Iris pigment epithelial cell (primary cell): ENCODE measurements at regions not wholly inside any gene's neighbourhood (a gene's known extent, or its start where the extent isn't known, plus 50 kb on each side); places are given as distances from the start of the nearest gene placed in this dataset.
A peak's percentile ranks its signal among the peaks of the same experiment; 100 is the strongest.
"Not testable (repeated sequence)": the region's sequence is repeated elsewhere in the genome, so short reads cannot be mapped to it uniquely, and the experiment has no call there.

Source experiments
- DNase-seq: peaks from one replicate; pipeline ENCODE4 v3.0.0-alpha.2; 2011; ENCODE audit warnings: low read depth

DNA sequence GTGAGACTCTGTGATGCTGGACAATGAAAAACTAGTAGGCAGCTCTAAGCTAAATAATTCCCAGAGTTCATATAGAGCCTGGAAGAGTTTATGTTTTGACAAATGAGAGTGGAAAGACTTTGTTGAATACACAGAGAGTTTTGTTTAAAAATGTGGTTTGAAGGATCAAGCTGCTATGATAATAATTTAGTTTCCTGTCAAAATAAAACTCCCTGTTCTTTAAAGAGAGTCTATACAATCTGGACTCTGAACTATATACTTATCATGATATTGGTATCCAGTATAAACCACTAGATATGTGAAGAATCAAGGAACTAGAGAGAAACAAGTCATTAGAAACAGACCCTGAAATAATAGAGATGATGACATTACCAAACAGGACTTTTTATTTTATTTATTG, 158.6 kb downstream of the C4orf33 start:
- DNase-seq, result peak; percentile 58

DNA sequence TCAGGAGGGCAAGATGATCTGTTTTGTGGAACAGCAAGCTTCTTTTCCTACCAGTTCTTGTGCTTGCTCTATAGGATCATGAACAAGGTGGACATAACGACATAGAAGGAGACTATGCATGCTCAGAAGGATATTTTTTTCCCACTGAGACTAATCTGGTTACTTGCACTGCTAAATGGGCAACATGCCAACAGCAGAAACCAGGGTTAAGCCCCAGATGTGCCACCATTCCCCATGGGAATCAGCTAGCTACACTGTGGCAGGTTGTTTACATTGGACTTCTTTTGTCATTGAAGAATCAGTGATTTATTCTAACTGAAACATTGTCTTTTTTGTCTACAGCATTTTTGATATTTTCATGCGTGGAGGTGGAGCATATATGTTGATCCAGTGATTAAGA, 165.6 kb downstream of the C4orf33 start:
- no peak for DNase-seq

DNA sequence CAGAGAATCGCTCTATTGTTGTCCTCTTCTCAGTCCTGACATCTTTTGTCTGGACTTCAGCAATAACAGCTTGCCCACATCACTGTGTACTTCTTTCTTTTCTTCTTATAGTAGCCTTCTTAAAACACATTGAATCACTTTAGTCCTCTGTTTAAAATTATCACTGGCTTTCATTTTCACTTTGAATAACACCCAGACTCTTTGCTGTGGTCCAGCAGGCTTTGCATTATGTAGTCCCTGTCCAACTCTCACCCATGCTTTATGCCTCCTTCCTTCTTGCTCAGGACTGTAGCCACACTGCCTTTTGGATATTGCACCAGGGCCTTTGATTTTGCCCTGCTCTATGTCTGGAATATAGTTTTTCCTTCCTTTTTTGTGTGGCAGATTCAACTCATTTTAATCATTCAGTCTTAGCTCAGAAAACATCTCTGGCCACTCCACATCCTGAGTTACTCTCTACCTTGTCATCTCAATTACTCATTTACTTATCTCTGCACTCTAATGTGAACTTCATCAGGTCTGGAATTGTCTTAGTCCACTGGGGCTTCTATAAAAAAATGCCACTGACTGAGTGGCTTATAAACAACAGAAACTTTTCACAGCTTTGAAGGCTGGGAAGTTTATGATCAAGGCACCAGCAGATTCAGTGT, 168.2 kb downstream of the C4orf33 start:
- DNase-seq, result no peak

- no peak for DNase-seq
Observed at GRCh38 chr4:129278868-129279267, 182.9 kb downstream of the C4orf33 start.

- no peak for DNase-seq
Observed at GRCh38 chr4:129282293-129282692, 186.3 kb downstream of the C4orf33 start.

DNA sequence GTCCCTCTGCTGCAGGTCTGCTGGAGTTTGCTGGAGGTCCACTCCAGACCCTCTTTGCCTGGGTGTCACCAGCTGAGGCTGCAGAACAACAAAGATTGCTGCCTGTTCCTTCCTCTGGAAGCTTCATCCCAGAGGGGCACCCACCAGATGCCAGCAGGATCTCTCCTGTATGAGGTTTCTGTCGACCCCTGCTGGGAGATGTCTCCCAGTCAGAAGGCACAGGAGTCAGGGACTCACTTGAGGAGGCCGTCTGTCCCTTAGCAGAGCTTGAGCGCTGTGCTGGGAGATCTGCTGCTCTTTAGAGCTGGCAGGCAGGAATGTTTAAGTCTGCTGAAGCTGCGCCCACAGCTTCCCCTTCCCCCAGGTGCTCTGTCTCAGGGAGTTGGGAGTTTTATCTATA, 196.2 kb downstream of the C4orf33 start:
- not testable (repeated sequence) for DNase-seq

GRCh38 chr4:129314781-129315180, 218.8 kb downstream of the C4orf33 start:
- no peak for DNase-seq

GRCh38 chr4:129322920-129323319, 227.0 kb downstream of the C4orf33 start:
- no peak for DNase-seq

DNA sequence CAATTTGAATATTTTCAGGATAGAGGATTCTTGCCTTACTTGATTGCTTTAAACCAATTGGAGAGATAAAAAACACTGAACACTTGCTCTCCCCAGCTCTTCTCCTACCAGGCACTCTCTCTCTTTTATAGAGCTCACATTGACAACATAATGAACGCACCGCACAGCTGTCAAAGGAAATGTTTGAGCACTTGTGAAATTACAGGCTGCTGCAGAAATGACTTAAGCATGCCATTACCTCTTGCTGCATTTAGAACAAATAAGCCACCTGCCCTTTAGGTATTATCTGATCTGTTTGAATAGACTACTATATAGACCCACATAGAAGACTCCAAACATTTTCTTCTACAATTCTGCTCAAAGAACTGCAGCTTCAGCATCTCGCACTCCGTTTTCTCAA, 227.7 kb downstream of the C4orf33 start:
- no peak for DNase-seq

- DNase-seq, result no peak
Observed at GRCh38 chr4:129326571-129327460, 230.9 kb downstream of the C4orf33 start.

GRCh38 chr4:129327637-129328036, 231.7 kb downstream of the C4orf33 start:
- no peak for DNase-seq

DNA sequence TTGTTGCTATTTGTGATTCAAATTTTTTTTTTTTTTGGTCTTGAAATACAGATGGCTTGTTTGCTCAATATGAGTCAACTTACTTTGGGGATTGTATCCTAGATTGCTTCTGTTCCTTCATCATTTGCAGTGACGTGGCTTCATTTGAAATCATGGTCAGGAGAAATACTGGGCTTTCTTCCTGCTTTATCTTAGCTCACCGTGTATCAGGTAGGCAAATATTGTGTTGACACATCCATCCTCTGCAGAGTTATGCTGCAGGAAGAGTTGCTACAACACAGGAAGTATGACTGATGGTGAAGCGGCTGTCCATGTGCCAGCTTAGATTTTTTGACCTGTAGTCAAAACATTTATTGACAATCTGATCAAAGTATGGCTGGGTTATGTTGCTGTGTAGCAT, 232.2 kb downstream of the C4orf33 start:
- DNase-seq, result no peak

GRCh38 chr4:129334136-129334535, 238.2 kb downstream of the C4orf33 start:
- peak; percentile 9 for DNase-seq

- no peak for DNase-seq
Observed at GRCh38 chr4:129335276-129335675, 239.3 kb downstream of the C4orf33 start.

DNA sequence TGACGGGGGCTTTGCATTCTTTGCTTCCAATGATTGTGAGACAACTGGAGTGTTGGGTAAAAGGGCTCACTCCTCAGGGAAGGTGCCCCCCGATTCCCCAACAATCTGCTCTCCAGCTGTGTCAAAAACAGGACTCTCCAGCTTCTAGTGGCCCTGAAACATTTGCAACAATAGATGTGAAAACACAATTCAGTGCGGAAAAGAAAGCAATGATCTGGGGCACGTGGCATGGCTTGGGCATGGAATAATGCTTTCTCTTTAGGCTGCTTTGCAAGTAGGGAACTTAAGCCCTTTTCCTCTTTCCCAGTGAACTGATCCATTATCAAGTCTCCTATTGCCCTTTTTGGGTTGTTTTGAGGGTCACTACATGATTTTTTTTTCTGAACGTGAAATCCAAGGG, 239.9 kb downstream of the C4orf33 start:
- no peak for DNase-seq

GRCh38 chr4:129336457-129337227, 240.7 kb downstream of the C4orf33 start:
- no peak for DNase-seq

- no peak for DNase-seq
Observed at GRCh38 chr4:129337228-129337620, 241.3 kb downstream of the C4orf33 start.

- peak; percentile 89 for DNase-seq
Observed at GRCh38 chr4:129342819-129343408, 247.0 kb downstream of the C4orf33 start.

DNA sequence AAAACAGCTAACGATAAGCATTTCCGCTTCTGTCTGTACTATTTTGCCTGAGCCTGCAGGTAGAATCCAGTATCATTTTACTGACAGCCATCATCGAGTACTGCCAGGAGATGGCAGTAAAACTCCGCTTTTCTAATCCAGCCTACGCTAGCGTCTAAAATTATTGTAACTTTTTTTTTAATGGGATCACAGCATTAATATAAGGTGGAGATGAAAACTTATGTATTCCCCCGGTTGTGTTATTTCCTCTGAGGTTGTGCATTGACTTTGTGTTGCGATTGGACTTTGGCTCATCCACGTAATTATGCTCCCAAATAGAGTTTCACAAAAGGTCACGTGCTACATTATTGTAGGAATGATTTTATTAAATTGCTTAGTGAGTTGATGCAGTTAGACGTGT, 248.1 kb downstream of the C4orf33 start:
- DNase-seq, result peak; percentile 37

GRCh38 chr4:129345609-129346008, 249.7 kb downstream of the C4orf33 start:
- no peak for DNase-seq

DNA sequence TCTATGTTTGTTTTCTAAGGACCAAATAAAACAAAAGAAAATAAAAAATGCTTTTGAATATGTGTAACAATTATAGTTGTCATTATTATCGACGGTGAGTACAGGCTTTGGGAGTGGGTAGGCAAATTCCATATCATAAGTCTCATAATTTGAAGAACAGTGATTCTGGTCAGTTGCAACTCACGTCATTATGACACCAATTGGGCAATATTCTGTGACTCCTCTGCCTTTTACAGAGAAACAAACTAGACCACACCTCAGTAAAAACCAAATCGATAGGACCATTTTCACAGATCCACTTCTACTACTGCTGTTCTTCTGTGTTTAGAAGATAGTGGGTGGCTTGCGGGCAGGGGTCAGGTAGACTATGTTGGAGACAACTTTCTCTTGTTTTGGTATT, 250.1 kb downstream of the C4orf33 start:
- no peak for DNase-seq

DNA sequence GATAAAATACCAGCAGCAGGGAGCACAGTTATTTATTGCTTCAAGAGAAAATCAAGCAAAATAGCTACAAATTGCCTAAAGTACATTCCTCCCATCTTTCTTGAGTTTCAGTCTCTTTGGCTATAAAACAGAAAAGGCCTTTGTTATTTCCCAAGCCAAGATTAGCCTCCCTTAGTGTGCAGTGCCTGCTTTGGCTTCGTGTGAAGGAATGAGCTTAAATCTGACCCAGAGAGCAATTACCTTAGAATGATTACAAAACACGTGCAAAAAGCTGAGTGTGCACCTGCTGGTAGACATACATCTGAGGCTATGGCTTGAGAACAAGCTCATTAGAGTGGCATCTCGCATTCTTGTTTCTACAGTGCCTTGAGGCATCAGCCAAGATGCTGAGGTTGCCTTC, 250.8 kb downstream of the C4orf33 start:
- no peak for DNase-seq
